ENCODE measurements at regions not wholly inside any gene's neighbourhood (a gene's known extent, or its start where the extent isn't known, plus 50 kb on each side); places are given as distances from the start of the nearest gene placed in this dataset.

DNA sequence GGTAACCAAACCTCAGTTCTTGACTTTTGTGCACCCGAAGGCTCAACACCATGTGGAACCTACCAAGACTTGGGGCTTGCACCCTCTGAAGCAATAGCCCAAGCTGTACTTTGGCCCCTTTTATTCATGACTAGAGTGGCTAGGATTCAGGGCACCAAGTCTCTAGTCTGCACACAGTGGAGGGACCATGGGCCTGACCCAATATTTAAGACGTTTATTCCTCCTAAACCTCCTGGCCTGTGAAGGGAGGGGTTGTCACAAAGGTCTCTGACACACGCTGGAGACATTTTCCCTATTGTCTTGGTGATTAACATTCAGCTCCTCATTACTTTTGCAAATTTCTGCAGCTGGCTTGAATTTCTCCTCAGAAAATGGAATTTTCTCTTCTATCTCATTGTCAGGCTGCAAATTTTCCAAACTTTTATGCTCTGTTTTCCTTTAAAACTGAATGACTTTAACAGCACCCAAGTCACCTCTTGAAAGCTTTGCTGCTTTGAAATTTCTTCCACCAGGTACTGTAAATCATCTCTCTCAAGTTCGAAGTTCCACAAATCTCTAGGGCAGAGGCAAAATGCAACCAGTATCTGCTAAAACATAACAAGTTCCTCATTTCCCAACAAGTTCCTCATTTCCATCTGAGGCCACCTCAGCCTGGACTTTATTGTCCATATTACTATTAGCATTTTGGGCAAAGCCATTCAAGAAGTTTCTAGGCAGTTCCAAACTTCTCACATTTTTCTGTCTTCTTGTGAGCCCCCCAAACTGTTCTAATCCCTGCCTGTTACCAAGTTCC is 481.4 kb upstream of the BTBD3 start:
- TF ChIP-seq TCF4 (CRISPR knock-in tag; IDR thresholded peaks at IDR 0.05; ENCODE audit: borderline replicate concordance) (no peak), ZC3H10 (CRISPR knock-in tag; IDR thresholded peaks at IDR 0.05) (no peak), ZFP3 (CRISPR knock-in tag; IDR thresholded peaks at IDR 0.05) (no peak), CREB5 (CRISPR knock-in tag; IDR thresholded peaks at IDR 0.05; ENCODE audit: low read depth) (no peak), ZFP30 (CRISPR knock-in tag; IDR thresholded peaks at IDR 0.05) (no peak), ZNF565 (CRISPR knock-in tag; conservative IDR thresholded peaks at IDR 0.05; ENCODE audit: low read depth) (no peak), ZNF8 (CRISPR knock-in tag; IDR thresholded peaks at IDR 0.05) (no peak), TSHZ2 (CRISPR knock-in tag; IDR thresholded peaks at IDR 0.05) (no peak), ARNTL (CRISPR knock-in tag; IDR thresholded peaks at IDR 0.05; ENCODE audit: borderline replicate concordance, low read depth) (no peak), RARB (CRISPR knock-in tag; IDR thresholded peaks at IDR 0.05) (no peak), BACH2 (CRISPR knock-in tag; IDR thresholded peaks at IDR 0.05; ENCODE audit: borderline replicate concordance) (no peak)
- TF ChIP-seq, protein P1, sequence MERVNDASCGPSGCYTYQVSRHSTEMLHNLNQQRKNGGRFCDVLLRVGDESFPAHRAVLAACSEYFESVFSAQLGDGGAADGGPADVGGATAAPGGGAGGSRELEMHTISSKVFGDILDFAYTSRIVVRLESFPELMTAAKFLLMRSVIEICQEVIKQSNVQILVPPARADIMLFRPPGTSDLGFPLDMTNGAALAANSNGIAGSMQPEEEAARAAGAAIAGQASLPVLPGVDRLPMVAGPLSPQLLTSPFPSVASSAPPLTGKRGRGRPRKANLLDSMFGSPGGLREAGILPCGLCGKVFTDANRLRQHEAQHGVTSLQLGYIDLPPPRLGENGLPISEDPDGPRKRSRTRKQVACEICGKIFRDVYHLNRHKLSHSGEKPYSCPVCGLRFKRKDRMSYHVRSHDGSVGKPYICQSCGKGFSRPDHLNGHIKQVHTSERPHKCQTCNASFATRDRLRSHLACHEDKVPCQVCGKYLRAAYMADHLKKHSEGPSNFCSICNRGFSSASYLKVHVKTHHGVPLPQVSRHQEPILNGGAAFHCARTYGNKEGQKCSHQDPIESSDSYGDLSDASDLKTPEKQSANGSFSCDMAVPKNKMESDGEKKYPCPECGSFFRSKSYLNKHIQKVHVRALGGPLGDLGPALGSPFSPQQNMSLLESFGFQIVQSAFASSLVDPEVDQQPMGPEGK (CRISPR knock-in tag; IDR thresholded peaks at IDR 0.05; ENCODE audit: borderline replicate concordance): no peak
- TF ChIP-seq, protein P2, sequence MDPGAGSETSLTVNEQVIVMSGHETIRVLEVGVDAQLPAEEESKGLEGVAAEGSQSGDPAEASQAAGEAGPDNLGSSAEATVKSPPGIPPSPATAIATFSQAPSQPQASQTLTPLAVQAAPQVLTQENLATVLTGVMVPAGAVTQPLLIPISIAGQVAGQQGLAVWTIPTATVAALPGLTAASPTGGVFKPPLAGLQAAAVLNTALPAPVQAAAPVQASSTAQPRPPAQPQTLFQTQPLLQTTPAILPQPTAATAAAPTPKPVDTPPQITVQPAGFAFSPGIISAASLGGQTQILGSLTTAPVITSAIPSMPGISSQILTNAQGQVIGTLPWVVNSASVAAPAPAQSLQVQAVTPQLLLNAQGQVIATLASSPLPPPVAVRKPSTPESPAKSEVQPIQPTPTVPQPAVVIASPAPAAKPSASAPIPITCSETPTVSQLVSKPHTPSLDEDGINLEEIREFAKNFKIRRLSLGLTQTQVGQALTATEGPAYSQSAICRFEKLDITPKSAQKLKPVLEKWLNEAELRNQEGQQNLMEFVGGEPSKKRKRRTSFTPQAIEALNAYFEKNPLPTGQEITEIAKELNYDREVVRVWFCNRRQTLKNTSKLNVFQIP (CRISPR knock-in tag; IDR thresholded peaks at IDR 0.05; ENCODE audit: borderline replicate concordance, low read depth): no peak
